NCI-H1694 (cell line): ENCODE measurements at regions not wholly inside any gene's neighbourhood (a gene's known extent, or its start where the extent isn't known, plus 50 kb on each side); places are given as distances from the start of the nearest gene placed in this dataset.
"Not testable (repeated sequence)": the region's sequence is repeated elsewhere in the genome, so short reads cannot be mapped to it uniquely, and the experiment has no call there.

ENCODE experiments used
- DNase-seq: peaks from one replicate; lab custom pipeline; 2025; lab: John Stamatoyannopoulos, UW

DNA sequence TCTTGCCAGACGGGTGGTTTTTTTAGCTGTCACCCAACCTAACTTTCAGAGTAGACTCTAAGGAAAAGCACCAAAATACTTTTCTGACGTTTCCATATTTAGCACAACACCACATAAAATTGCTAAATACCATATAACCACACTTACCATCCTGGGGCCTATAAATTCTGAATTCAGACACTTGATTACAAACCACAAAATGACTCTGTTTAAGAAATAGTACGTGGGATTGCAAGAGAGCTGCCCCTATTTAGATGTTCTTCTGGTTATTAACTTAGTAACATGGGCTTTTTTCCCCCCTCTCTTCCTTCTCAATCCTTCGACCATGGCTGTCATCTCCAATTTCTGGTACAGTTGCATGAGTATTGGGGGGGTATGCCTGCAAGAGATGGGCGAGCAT lies 287.7 kb downstream of the BMP4 start:
- DNase-seq: no peak

- peak; percentile 71 for DNase-seq
Measured at GRCh38 chr14:53663709-53664108, 292.9 kb downstream of the BMP4 start.

- no peak for DNase-seq
Measured at GRCh38 chr14:53655080-53655785, 301.4 kb downstream of the BMP4 start.

DNA sequence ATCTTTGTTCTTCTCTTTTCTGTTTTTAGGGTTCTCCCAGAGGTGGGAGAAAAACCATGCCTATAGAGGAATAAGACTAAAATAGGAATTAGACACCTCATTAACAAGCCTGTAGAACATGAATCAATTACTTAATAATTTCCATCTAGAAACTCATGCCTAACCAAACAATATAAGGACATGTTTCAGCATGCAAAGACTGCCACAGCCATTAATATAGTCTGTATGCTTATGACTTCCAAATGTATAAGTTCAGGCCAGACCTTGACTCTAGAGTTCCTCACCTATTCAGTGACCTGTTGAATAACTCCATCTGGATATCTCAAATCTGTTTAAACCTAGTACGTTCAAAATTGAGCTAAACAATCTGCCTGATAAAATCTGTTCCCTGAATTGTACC lies 304.6 kb downstream of the BMP4 start:
- DNase-seq: no peak

DNA sequence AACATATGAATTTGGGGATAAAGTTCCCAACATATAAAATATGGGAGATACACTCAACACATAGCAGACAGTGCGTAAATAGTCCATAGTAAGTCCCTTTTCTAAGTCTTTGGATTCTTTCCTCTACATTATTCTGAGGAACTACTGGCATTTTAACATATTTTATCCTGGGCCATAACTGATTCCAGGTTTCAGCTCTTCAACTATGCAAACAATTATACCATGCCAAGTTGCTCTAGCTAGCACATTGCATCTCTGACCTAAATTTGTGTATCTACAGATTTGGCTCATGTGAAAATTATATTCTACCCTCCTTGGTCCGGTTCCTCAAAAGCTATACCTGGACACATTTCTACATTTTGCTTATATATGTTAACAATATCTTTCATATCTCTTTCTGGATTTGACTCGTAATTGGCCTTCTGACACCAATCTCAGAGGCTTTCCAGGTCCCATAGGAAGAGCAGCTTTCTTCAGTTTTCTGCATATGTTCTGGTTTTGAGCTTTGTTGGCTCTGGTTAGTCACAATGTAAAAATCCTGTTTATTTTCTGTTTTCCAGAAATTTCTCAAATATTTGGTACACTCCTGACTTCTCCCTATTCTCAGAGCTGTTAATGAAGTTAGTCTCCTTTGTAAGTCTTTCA lies 305.4 kb downstream of the BMP4 start:
- no peak for DNase-seq

- no peak for DNase-seq
Measured at GRCh38 chr14:53646925-53647324, 309.7 kb downstream of the BMP4 start.

- no peak for DNase-seq
Measured at GRCh38 chr14:53640695-53641094, 315.9 kb downstream of the BMP4 start.

DNA sequence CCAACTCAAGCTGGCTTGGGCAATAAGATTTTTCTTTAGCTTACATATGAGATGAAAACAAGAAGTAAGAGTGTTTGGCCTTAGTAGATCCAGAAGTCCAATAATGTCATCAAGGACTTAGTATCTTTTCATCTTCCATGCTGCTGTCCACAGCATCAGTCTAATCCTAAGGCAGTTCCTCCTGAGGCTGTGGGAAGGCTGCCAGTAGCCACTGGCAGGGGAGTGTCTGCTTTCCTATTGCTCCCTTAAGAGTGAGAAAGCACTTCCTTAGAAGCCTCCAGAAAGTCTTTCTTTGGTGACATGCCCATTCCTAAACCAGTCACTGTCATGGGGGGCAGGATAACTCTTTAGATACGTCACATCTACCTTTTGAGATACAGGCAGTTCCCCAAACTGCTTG lies 317.7 kb downstream of the BMP4 start:
- no peak for DNase-seq

GRCh38 chr14:53634793-53635192 lies 321.8 kb downstream of the BMP4 start:
- no peak for DNase-seq

- peak; percentile 97 for DNase-seq
Measured at GRCh38 chr14:53630336-53630735, 326.3 kb downstream of the BMP4 start.

- no peak for DNase-seq
Measured at GRCh38 chr14:53628732-53629430, 327.7 kb downstream of the BMP4 start.

GRCh38 chr14:53628261-53628660 lies 328.4 kb downstream of the BMP4 start:
- DNase-seq: no peak

DNA sequence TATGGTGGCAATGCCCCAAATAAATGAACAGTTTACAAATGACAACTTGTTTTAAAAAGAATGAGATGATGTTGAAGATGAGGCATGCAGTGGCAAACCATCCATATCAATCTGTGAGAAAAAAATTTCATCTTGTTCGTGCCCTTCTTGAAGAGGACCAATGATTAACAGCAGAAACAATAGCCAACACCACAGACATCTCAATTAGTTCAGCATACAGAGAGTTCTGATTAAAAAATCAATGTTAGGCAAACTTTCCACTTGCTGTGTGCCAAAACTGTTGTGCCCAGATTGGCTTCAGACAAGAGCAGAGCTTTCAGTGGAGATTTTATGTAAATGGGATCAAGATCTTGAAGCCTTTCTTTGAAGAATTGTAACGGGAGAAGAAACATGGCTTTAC lies 329.9 kb downstream of the BMP4 start:
- no peak for DNase-seq

DNA sequence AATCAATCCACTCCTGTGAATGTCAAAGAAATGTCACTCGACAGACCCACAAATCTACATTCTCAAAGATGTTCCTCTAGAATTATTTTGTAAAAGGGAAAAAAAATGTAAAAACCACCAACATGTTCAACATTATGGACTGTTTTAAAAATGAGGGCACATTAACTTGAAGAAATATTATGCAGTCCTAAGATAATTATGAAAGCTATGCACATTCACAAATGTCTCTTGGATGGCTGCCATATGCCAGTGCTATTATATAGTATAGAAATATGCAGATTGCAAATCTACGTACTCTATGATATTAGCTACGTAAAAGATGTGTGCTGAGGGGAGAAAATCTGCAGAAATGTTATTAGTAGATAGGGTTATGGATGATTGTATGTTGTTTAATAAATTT lies 334.2 kb downstream of the BMP4 start:
- no peak for DNase-seq

GRCh38 chr14:53621921-53622320 lies 334.7 kb downstream of the BMP4 start:
- no peak for DNase-seq

- DNase-seq: no peak
Measured at GRCh38 chr14:53621433-53621832, 335.2 kb downstream of the BMP4 start.

DNA sequence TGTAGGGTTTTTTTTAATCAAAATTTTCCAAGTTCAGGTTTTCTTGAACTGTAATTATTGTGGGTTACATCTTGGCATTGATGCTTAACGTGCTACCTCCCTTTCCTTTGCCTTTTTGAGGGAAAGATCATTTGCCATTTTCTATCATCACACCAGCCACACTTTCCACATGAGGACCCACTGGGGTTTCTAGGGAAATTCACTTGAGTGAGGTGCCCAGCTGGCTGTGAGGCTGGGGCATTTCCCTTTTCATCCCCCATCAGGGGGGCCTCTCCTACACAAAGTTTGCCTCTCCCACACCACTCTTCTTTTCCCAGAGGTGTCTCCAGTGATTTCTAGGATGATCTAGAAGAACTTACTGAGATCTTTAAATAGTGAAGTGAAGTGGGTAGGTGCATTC lies 335.7 kb downstream of the BMP4 start:
- no peak for DNase-seq

GRCh38 chr14:53620317-53620716 lies 336.3 kb downstream of the BMP4 start:
- no peak for DNase-seq

GRCh38 chr14:53619691-53620231 lies 336.9 kb downstream of the BMP4 start:
- no peak for DNase-seq

DNA sequence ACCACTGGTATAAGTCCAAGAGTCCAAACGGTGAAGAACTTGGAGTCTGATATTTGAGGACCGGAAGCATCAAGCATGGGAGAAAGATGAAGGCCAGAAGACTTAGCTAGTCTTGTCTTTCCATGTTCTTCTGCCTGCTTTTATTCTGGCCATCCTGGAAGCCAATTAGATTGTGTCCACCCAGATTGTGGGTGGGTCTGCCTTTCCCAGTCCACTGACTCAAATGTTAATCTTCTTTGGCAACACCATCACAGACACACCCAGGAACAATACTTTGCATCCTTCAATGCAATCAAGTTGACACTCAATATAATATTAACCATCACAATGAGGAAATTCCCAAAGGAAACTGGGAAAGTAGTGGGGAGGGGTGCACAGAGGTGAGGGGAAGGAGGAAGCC lies 340.1 kb downstream of the BMP4 start:
- DNase-seq: not testable (repeated sequence)

DNA sequence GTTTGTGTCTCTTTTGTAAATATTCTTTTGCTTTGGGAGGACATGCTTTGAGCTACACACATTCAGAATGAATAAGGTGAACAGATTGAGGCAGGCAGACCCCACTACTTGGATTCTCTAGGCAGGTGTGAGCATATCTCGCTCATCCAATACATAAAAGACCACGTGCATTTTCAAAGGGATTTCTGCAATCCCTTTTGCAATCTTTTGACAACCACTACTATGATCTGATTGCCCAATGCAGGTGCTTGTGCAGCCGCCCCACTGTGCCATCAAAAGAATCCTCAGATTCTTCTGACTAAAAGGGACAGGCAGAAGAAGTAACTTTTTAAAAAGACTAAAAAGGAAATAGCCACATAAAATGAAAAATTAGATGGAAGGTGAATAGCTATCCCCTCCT lies 341.4 kb downstream of the BMP4 start:
- DNase-seq: no peak

DNA sequence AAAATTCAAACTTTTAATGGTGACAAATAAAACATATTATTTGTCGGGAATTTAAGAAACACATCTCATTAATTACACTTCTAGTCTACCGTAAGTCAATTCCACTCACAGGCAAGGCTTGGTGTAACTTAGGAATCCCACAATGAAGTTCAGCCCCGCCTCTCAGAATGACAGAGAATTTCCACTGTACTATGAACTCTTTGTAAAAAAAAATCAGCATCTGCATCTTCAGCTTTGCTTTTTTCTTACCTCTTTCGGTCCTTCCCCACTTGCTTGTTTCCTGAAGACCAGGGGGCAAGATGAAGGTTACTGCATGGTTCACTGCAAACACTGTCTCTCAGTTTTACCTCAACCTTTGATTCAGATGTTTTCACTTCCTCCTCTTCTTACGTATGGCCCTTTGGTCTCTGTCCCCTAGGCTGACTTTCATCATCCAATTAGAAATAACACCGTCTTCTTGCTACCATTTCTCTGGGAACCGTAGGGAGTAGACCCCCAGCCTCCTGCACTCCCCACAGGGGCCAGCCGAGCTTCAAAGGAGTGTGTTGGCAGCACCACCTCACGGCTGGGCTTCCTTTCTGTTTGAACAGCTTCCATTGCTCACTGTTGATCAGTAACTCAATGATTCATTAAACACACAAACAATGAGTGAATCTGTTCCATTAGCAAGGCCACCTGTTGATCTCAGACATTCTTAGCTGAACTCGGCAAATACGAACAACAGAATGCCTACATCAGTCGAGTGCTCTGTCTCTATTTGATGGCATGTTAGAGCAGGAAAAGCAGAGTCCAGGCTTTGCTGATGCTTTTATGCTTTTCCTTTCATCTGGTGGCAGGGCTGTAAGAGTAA lies 343.0 kb downstream of the BMP4 start:
- no peak for DNase-seq
